Vagina (tissue), 2 donors: ENCODE measurements at regions not wholly inside any gene's neighbourhood (a gene's known extent, or its start where the extent isn't known, plus 50 kb on each side); places are given as distances from the start of the nearest gene placed in this dataset.
"Not testable (repeated sequence)": the region's sequence is repeated elsewhere in the genome, so short reads cannot be mapped to it uniquely, and the experiment has no call there.

ENCODE experiments used
- DNase-seq, 2 donors: peaks; one replicate each; pipeline ENCODE4 v3.0.0-alpha.2; 2017; ENCODE audit errors: extremely low spot score in 2 of 2
- H3K27ac ChIP-seq: fragments of 200-600 bp; sonication (generic); one replicate; pipeline ENCODE4 v1.5.1; 2019
- H3K27me3 ChIP-seq: fragments of 200-600 bp; sonication (generic); one replicate; pipeline ENCODE4 v1.5.1; 2019
- H3K36me3 ChIP-seq, 2 donors: fragments of 200-600 bp; sonication (generic); one replicate each; pipeline ENCODE4 v1.5.1; 2017 to 2019
- H3K4me1 ChIP-seq: fragments of 200-600 bp; sonication (generic); one replicate; pipeline ENCODE4 v1.5.1; 2019
- H3K4me3 ChIP-seq, 2 donors: fragments of 200-600 bp; sonication (generic); 1 replicate in 1 of 2; 2 replicates in 1 of 2; pipeline ENCODE4 v1.5.1; 2016 to 2019
- H3K9me3 ChIP-seq: fragments of 200-600 bp; sonication (generic); one replicate; pipeline ENCODE4 v1.5.1; 2019
- CTCF ChIP-seq, 3 experiments: fragments of 450-650 bp in 2 of 3; fragments of 200-600 bp in 1 of 3; sonication (generic) in 1 of 3; IDR thresholded peaks; one replicate each; pipeline ENCODE4 v1.5.1; 2017 to 2019; ENCODE audit warnings: antibody characterized with exemption in 3 of 3, mild to moderate bottlenecking in 2 of 3, moderate library complexity in 2 of 3
- POLR2A ChIP-seq, 2 donors: fragments of 450-650 bp; IDR thresholded peaks; one replicate each; pipeline ENCODE4 v1.6.1; 2017; ENCODE audit warnings: antibody characterized with exemption in 2 of 2, mild to moderate bottlenecking in 2 of 2, moderate library complexity in 2 of 2
- POLR2AphosphoS5 ChIP-seq, 2 donors: sonication (generic); formaldehyde crosslinking; IDR thresholded peaks; one replicate each; pipeline ENCODE4 v1.9.0; 2017; ENCODE audit warnings: antibody characterized with exemption in 2 of 2, mild to moderate bottlenecking in 2 of 2, low read depth in 1 of 2; ENCODE audit not compliant: insufficient read depth in 1 of 2
- intact Hi-C: fragments of 100-400 bp; cut with DNase I; formaldehyde crosslinking; loops from one replicate; pipeline ENCODE4 v1.15.1; 2023

GRCh38 chr18:38186491-38186890, 620.9 kb upstream of the CELF4 start:
- H3K9me3 ChIP-seq = no peaks in the 10 kb centered on the region
- no peaks in the 10 kb centered on the region for H3K4me1 ChIP-seq
- no peak for DNase-seq
- no peak overlapping the region for H3K4me3 ChIP-seq
- H3K27me3 ChIP-seq = no peaks in the 10 kb centered on the region
- TF ChIP-seq POLR2A (IDR thresholded peaks at IDR 0.05) (no peak), CTCF (IDR thresholded peaks at IDR 0.05) (no peak), POLR2AphosphoS5 (IDR thresholded peaks at IDR 0.05; ENCODE audit: insufficient read depth in 1 of 2, low read depth in 1 of 2) (no peak)
- no peaks in the 10 kb centered on the region for H3K36me3 ChIP-seq
- H3K27ac ChIP-seq = no peak overlapping the region
- intact Hi-C loops = no loop called here

- Histone ChIP-seq H3K27me3 (no peaks in the 10 kb centered on the region), H3K36me3 (no peaks in the 10 kb centered on the region), H3K4me3 (no peak overlapping the region), H3K27ac (no peak overlapping the region), H3K4me1 (no peaks in the 10 kb centered on the region), H3K9me3 (no peaks in the 10 kb centered on the region)
- TF ChIP-seq CTCF (IDR thresholded peaks at IDR 0.05) (no peak), POLR2AphosphoS5 (IDR thresholded peaks at IDR 0.05; ENCODE audit: insufficient read depth in 1 of 2, low read depth in 1 of 2) (no peak), POLR2A (IDR thresholded peaks at IDR 0.05) (no peak)
- no peak for DNase-seq
- intact Hi-C loops = no loop called here
Observed at GRCh38 chr18:38174594-38174993, 609.0 kb upstream of the CELF4 start.

GRCh38 chr18:38174173-38174572, 608.6 kb upstream of the CELF4 start:
- H3K27me3 ChIP-seq = no peaks in the 10 kb centered on the region
- intact Hi-C loops = no loop called here
- no peak for DNase-seq

GRCh38 chr18:38170845-38171244, 605.2 kb upstream of the CELF4 start:
- intact Hi-C loops = no loop called here
- Histone ChIP-seq H3K36me3 (no peaks in the 10 kb centered on the region), H3K4me1 (no peaks in the 10 kb centered on the region), H3K9me3 (no peaks in the 10 kb centered on the region), H3K27me3 (no peaks in the 10 kb centered on the region), H3K27ac (no peak overlapping the region), H3K4me3 (no peak overlapping the region)
- DNase-seq = no peak
- TF ChIP-seq POLR2AphosphoS5 (IDR thresholded peaks at IDR 0.05; ENCODE audit: insufficient read depth in 1 of 2, low read depth in 1 of 2) (no peak), POLR2A (IDR thresholded peaks at IDR 0.05) (no peak), CTCF (IDR thresholded peaks at IDR 0.05) (no peak)

More at GRCh38 chr18:38174173-38174572, 608.6 kb upstream of the CELF4 start:
- no peak overlapping the region for H3K4me3 ChIP-seq
- TF ChIP-seq POLR2AphosphoS5 (IDR thresholded peaks at IDR 0.05; ENCODE audit: insufficient read depth in 1 of 2, low read depth in 1 of 2) (no peak), POLR2A (IDR thresholded peaks at IDR 0.05) (no peak), CTCF (IDR thresholded peaks at IDR 0.05) (no peak)
- no peaks in the 10 kb centered on the region for H3K36me3 ChIP-seq
- no peak overlapping the region for H3K27ac ChIP-seq
- no peaks in the 10 kb centered on the region for H3K9me3 ChIP-seq
- no peaks in the 10 kb centered on the region for H3K4me1 ChIP-seq

GRCh38 chr18:38167623-38168022, 602.0 kb upstream of the CELF4 start:
- H3K9me3 ChIP-seq = no peaks in the 10 kb centered on the region
- no peaks in the 10 kb centered on the region for H3K27me3 ChIP-seq
- TF ChIP-seq POLR2A (IDR thresholded peaks at IDR 0.05) = no peak
- TF ChIP-seq POLR2AphosphoS5 (IDR thresholded peaks at IDR 0.05; ENCODE audit: insufficient read depth in 1 of 2, low read depth in 1 of 2) = no peak
- no peak for TF ChIP-seq CTCF (IDR thresholded peaks at IDR 0.05)
- H3K36me3 ChIP-seq = no peaks in the 10 kb centered on the region
- DNase-seq = no peak
- H3K27ac ChIP-seq = no peak overlapping the region
- no peaks in the 10 kb centered on the region for H3K4me1 ChIP-seq
- intact Hi-C loops = no loop called here
- no peak overlapping the region for H3K4me3 ChIP-seq

- intact Hi-C loops, H3K27me3 ChIP-seq, DNase-seq, H3K36me3 ChIP-seq, H3K27ac ChIP-seq, H3K4me3 ChIP-seq, H3K9me3 ChIP-seq, H3K4me1 ChIP-seq: not testable (repeated sequence)
Observed at GRCh38 chr18:38153116-38153515, 587.5 kb upstream of the CELF4 start.
